AG09309 (cell line): ENCODE measurements at regions not wholly inside any gene's neighbourhood (a gene's known extent, or its start where the extent isn't known, plus 50 kb on each side); places are given as distances from the start of the nearest gene placed in this dataset.

Source experiments
- DNase-seq: peaks from one replicate; pipeline ENCODE4 v3.0.0-alpha.2; 2010; ENCODE audit warnings: low read depth
- H3K4me3 ChIP-seq: 2 replicates; pipeline ENCODE4 v1.5.1; 2011; ENCODE audit warnings: mild to moderate bottlenecking, low read depth, low read length, moderate library complexity; ENCODE audit not compliant: control insufficient read depth
- TF ChIP-seq, protein P1 (sequence below): IDR thresholded peaks from 2 replicates; pipeline ENCODE4 v1.5.1; 2011; ENCODE audit warnings: mild to moderate bottlenecking, low read depth, low read length, inconsistent platforms; ENCODE audit not compliant: insufficient read depth, control insufficient read depth; ENCODE audit errors: missing control alignments

DNA sequence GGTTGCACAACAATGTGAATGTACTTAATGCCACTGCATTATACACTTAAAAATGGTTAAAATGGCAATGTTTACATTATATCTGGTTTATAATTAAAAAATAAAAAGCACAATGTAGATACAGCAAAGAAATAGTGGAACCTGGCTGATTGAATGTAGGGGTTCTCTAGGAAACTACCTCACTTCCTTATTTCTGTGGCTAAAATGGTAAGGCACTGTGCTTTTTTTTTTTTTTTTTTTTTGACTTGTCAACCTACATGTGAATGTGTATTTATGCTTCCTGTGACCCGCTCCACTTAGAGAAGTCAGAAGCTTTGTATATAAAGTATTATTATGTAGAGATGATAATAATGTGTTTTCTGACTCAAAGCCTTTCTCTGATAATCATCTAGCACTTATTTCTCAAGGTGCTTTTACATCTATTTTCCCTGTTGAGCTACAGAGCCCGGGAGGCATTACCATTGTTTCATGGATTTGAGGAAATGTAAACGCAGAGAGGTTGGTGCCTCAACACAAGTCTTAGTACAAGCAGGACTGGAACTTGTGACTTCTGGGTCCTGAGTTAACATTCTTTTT is 55.0 kb downstream of the SOX4 start:
- no peak for DNase-seq
- TF ChIP-seq, protein P1, sequence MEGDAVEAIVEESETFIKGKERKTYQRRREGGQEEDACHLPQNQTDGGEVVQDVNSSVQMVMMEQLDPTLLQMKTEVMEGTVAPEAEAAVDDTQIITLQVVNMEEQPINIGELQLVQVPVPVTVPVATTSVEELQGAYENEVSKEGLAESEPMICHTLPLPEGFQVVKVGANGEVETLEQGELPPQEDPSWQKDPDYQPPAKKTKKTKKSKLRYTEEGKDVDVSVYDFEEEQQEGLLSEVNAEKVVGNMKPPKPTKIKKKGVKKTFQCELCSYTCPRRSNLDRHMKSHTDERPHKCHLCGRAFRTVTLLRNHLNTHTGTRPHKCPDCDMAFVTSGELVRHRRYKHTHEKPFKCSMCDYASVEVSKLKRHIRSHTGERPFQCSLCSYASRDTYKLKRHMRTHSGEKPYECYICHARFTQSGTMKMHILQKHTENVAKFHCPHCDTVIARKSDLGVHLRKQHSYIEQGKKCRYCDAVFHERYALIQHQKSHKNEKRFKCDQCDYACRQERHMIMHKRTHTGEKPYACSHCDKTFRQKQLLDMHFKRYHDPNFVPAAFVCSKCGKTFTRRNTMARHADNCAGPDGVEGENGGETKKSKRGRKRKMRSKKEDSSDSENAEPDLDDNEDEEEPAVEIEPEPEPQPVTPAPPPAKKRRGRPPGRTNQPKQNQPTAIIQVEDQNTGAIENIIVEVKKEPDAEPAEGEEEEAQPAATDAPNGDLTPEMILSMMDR, result no peak

DNA sequence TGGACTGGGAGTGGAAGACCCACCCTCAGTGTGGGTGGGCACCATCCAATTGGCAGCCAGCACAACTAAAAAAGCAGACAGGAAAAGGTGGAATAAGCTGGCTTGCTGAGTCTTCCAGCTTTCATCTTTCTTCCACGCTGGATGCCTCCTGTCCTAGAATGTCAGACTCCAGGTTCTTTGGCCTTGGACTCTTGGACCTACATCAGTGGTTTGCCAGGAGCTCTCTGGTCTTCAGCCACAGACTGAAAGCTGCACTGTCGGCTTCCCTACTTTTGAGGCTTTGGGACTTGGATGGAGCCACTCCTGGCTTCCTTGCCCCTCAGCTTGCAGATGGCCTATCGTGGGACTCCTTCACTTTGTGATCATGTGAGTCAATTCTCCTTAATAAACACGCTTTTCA is 59.8 kb downstream of the SOX4 start:
- TF ChIP-seq, protein P1, result no peak
- no peak for DNase-seq
- H3K4me3 ChIP-seq, result no peak overlapping the region

More for the DNA sequence above, 55.0 kb downstream of the SOX4 start:
- no peak overlapping the region for H3K4me3 ChIP-seq

DNA sequence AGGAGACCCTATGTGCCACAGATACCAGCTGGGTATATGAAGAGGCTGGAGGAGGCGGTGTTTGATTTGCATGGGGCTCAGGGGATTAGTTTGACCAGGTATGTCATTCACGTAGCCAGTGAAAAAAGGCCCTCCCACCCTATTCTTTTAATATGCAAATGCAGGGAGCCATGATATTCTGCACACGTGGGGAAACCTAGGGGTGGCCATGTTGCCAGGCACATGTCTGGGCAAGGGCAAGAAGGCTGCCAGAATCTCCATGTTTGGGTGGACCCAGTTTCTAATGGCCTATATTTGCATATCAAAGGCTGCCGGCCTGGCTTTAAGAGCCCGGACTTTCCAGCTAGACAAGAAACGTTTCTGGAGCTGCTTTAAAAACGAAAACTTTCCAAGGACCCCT is 60.4 kb downstream of the SOX4 start:
- DNase-seq, result no peak
- TF ChIP-seq, protein P1, result no peak
- H3K4me3 ChIP-seq, result no peak overlapping the region

DNA sequence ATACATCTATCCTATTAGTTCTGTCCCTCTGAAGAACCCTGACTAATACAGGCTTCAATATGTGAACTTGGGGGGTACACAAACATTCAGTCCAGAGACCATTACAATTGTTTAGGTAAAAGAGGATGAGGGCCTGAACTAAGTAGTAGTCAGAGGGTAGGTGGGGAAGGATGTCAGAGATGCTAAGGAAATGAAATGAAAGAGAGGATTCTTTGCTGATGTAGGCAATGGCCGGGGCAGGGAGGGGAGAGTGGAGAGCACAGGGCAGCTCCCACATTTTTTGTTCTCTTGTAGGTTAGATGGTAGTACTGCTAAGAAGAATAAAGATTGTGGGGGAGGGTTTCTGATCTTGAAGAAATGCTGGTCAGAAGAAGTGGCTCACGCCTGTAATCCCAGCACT is 60.8 kb downstream of the SOX4 start:
- H3K4me3 ChIP-seq, result no peak overlapping the region
- DNase-seq, result no peak
- TF ChIP-seq, protein P1, result no peak

DNA sequence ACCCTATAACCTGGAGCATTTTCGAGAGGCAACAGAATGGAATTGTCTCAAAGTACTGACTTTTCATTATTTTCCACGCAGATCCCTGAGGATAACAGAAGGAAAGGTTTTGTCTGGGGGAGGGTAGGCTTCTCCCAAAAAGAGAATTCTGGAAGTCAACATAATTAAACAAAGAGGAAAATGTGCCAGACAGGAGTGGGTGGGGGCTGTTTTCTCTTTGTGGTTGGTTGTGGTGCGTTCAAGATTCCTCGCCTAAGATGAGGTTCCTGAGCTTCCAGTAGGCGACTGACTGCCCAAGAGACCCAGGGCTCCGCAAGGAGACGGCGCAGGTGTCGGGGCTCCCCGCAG is 70.4 kb downstream of the SOX4 start:
- TF ChIP-seq, protein P1, result no peak
- H3K4me3 ChIP-seq, result peak overlapping the region; percentile 53
- no peak for DNase-seq

DNA sequence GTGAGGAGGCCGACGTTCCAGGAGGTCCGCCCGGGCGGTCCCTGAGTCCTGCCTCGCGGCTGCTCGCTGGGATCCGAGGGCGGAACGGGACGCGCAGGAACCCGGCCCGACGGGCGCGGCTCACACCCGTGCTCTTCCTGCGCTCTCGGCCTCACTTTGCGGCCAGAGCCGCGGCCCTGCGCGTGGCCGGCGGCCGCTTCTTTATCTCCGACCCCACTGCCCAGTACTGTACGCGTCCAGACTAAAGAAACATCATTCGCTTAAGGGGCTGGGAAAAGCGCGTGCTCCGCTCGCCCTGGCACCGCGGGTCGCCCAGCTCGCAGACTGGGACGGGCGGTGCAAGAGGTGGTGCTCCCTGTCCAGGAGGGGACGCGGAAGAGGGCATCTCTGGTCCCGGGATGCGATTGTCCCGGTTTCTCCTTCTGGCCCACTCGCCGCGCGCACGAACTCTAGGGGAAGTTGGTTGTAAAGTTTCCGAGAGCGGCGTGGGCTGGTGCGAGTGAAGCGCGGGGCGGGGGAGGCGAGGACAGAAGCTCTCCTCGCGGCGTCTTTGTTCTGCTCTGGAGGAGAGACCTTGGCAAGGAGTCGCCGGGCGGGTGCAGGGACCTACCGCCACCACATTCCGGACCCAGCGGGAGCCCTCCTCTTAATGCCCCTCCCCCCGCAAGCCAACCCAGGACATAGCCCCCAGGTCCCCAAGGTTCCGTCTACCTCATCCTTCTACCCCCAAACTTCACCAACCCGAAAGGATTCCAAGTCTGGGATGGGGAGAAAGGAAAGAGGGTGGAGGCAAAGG is 71.0 kb downstream of the SOX4 start:
- TF ChIP-seq, protein P1, result no peak
- no peak for DNase-seq
- H3K4me3 ChIP-seq, result peak overlapping the region; percentile 53

DNA sequence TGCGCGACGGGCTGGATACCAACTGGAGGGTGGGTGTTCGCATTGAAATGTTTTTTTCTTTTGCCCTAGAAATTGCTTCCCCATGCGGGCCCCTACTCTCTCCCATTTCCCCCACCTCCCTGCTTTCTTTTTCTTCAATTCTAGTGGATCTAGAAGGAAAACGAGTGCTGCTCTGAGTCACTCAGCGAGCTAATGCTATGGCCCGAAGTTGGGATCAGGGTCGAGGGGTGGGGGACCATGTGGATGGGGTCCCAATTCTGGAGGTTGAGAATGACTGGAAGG is 71.5 kb downstream of the SOX4 start:
- TF ChIP-seq, protein P1, result no peak
- no peak for DNase-seq
- peak overlapping the region; percentile 53 for H3K4me3 ChIP-seq
